ENCODE measurements at regions not wholly inside any gene's neighbourhood (a gene's known extent, or its start where the extent isn't known, plus 50 kb on each side); places are given as distances from the start of the nearest gene placed in this dataset.

- no peak for TF ChIP-seq CTCF (IDR thresholded peaks at IDR 0.05; ENCODE audit: extremely low read depth in 1 of 2, insufficient read depth in 1 of 2, low read depth in 1 of 2, low read length in 2 of 2)
- no peak for TF ChIP-seq POLR2A (IDR thresholded peaks at IDR 0.05; ENCODE audit: low read depth, low read length)
- no peak for TF ChIP-seq FOS (IDR thresholded peaks at IDR 0.05; ENCODE audit: borderline replicate concordance, insufficient read depth, low read length)
- TF ChIP-seq MAX (IDR thresholded peaks at IDR 0.05; ENCODE audit: insufficient read depth, insufficient read length) = no peak
- no peak for TF ChIP-seq POLR2AphosphoS5 (IDR thresholded peaks at IDR 0.05; ENCODE audit: insufficient read depth, low read depth, low read length)
These were observed 310.5 kb downstream of the S1PR1 start for GRCh38 chr1:101547357-101547756.
